ENCODE measurements at regions not wholly inside any gene's neighbourhood (a gene's known extent, or its start where the extent isn't known, plus 50 kb on each side); places are given as distances from the start of the nearest gene placed in this dataset.

GRCh38 chr2:51829477-51829876, 797.5 kb upstream of the NRXN1 start:
- Histone ChIP-seq H3K36me3 (no peaks in the 10 kb centered on the region), H3K4me1 (no peaks in the 10 kb centered on the region), H3K27me3 (no peaks in the 10 kb centered on the region), H3K4me3 (no peak overlapping the region), H3K27ac (no peak overlapping the region), H3K9me3 (no peaks in the 10 kb centered on the region)
- in situ Hi-C loops (cut with MboI; ENCODE audit: low pct_ligation_motif_present in 1 of 4, low pct_unique_long_range_greater_than_20kb in 1 of 4, low sequenced_read_pairs in 3 of 4) (no loop called here), intact Hi-C loops (cut with DNase I; ENCODE audit: low total_unique reads) (no loop called here)
- DNase-seq = no peak
- TF ChIP-seq EP300 (IDR thresholded peaks at IDR 0.05; ENCODE audit: low read depth) (no peak), POLR2A (IDR thresholded peaks at IDR 0.05) (no peak)

DNA sequence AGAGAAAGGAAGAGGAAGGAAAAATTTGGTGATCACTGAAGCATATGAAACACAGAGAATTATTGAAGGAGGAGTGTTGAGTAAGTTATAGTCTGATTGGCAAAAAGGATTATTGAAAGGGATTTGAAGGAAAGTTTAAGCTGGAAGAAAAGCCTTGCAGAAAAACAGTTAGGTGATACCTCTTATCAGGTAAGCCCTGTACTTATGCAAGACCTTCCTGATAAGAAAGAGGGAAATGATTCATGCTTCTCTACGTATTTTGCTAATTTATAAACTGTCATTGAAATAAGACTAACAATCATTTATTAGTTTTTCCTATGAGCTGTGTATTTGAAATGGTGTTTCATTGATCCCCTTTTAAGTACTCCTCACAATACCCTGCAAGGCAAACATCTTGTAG, 793.9 kb upstream of the NRXN1 start:
- WGBS, 2 donors (ENCODE audit: low coverage in 1 of 2) = 23 to 40% methylated on average over 1 of the region's 1 CpG

GRCh38 chr2:51813247-51813646, 781.3 kb upstream of the NRXN1 start:
- no peaks in the 10 kb centered on the region for H3K27me3 ChIP-seq

More for the DNA sequence above, 793.9 kb upstream of the NRXN1 start:
- in situ Hi-C loops (cut with MboI; ENCODE audit: low pct_ligation_motif_present in 1 of 4, low pct_unique_long_range_greater_than_20kb in 1 of 4, low sequenced_read_pairs in 3 of 4) (no loop called here), intact Hi-C loops (cut with DNase I; ENCODE audit: low total_unique reads) (no loop called here)
- no peaks in the 10 kb centered on the region for H3K9me3 ChIP-seq
- no peaks in the 10 kb centered on the region for H3K4me1 ChIP-seq
- no peak overlapping the region for H3K27ac ChIP-seq
- no peaks in the 10 kb centered on the region for H3K36me3 ChIP-seq
- no peak for TF ChIP-seq EP300 (IDR thresholded peaks at IDR 0.05; ENCODE audit: low read depth)
- no peak for TF ChIP-seq POLR2AphosphoS5 (IDR thresholded peaks at IDR 0.05)
- TF ChIP-seq, protein P1, sequence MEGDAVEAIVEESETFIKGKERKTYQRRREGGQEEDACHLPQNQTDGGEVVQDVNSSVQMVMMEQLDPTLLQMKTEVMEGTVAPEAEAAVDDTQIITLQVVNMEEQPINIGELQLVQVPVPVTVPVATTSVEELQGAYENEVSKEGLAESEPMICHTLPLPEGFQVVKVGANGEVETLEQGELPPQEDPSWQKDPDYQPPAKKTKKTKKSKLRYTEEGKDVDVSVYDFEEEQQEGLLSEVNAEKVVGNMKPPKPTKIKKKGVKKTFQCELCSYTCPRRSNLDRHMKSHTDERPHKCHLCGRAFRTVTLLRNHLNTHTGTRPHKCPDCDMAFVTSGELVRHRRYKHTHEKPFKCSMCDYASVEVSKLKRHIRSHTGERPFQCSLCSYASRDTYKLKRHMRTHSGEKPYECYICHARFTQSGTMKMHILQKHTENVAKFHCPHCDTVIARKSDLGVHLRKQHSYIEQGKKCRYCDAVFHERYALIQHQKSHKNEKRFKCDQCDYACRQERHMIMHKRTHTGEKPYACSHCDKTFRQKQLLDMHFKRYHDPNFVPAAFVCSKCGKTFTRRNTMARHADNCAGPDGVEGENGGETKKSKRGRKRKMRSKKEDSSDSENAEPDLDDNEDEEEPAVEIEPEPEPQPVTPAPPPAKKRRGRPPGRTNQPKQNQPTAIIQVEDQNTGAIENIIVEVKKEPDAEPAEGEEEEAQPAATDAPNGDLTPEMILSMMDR (IDR thresholded peaks at IDR 0.05) = no peak
- no peak for TF ChIP-seq POLR2A (IDR thresholded peaks at IDR 0.05)
- H3K27me3 ChIP-seq = no peaks in the 10 kb centered on the region
- H3K4me3 ChIP-seq = no peak overlapping the region
- no peak for DNase-seq

DNA sequence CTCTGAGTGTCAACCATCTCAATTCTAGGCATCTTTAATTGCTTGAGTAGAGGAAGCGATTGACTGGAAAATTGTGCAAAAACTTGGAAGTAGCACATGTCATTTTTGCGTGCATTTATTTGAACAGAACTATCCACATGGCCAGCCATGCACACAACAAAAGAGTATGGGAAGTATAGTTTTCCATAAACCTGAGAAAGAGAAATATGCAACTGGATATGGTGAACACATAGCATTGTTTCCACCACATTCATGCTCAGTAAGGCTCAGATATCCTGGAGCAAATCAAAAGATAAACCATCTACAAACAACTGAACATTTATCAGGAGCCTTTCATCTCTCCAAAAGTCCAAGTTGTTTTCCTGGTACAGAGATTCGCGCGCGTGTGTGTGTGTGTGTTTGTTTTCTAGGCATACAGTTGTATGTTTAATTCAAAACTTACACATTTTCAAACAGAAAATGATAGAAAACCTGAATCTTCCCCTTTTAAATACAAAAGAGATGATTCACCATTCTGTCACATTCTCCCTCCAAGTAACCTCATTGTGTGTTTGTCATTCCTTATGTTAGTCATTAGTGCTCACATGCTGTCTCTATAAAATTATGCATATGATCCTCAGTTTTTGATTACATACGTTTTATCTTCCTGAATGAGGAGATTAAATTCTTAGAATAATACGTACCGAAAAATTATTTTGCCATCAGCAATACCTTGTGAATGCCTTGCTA, 780.4 kb upstream of the NRXN1 start:
- Histone ChIP-seq H3K9me3 (no peaks in the 10 kb centered on the region), H3K4me1 (no peaks in the 10 kb centered on the region), H3K4me3 (no peak overlapping the region), H3K27me3 (no peaks in the 10 kb centered on the region), H3K36me3 (no peaks in the 10 kb centered on the region), H3K27ac (no peak overlapping the region)
- intact Hi-C loops (cut with DNase I; ENCODE audit: low total_unique reads) = no loop called here
- WGBS, 2 donors (ENCODE audit: low coverage in 1 of 2) = 71% methylated on average over 9 of the region's 9 CpGs
- TF ChIP-seq POLR2A (IDR thresholded peaks at IDR 0.05) = no peak
- TF ChIP-seq EP300 (IDR thresholded peaks at IDR 0.05; ENCODE audit: low read depth) = no peak
- TF ChIP-seq, protein P1 (IDR thresholded peaks at IDR 0.05) = no peak
- no peak for TF ChIP-seq POLR2AphosphoS5 (IDR thresholded peaks at IDR 0.05)
- in situ Hi-C loops (cut with MboI; ENCODE audit: low pct_ligation_motif_present in 1 of 4, low pct_unique_long_range_greater_than_20kb in 1 of 4, low sequenced_read_pairs in 3 of 4) = no loop called here
- DNase-seq = no peak

More at GRCh38 chr2:51813247-51813646, 781.3 kb upstream of the NRXN1 start:
- intact Hi-C loops (cut with DNase I; ENCODE audit: low total_unique reads) = no loop called here
- Histone ChIP-seq H3K27ac (no peak overlapping the region), H3K36me3 (no peaks in the 10 kb centered on the region), H3K4me3 (no peak overlapping the region), H3K4me1 (no peaks in the 10 kb centered on the region), H3K9me3 (no peaks in the 10 kb centered on the region)
- in situ Hi-C loops (cut with MboI; ENCODE audit: low pct_ligation_motif_present in 1 of 4, low pct_unique_long_range_greater_than_20kb in 1 of 4, low sequenced_read_pairs in 3 of 4) = no loop called here
- TF ChIP-seq, protein P1 (IDR thresholded peaks at IDR 0.05) = no peak
- TF ChIP-seq POLR2AphosphoS5 (IDR thresholded peaks at IDR 0.05) (no peak), POLR2A (IDR thresholded peaks at IDR 0.05) (no peak), EP300 (IDR thresholded peaks at IDR 0.05; ENCODE audit: low read depth) (no peak)
- DNase-seq = no peak

GRCh38 chr2:51810197-51810596, 778.3 kb upstream of the NRXN1 start:
- intact Hi-C loops (cut with DNase I; ENCODE audit: low total_unique reads) (no loop called here), in situ Hi-C loops (cut with MboI; ENCODE audit: low pct_ligation_motif_present in 1 of 4, low pct_unique_long_range_greater_than_20kb in 1 of 4, low sequenced_read_pairs in 3 of 4) (no loop called here)
- H3K4me1 ChIP-seq = no peaks in the 10 kb centered on the region
- no peaks in the 10 kb centered on the region for H3K27me3 ChIP-seq
- H3K9me3 ChIP-seq = no peaks in the 10 kb centered on the region
- H3K27ac ChIP-seq = no peak overlapping the region
- no peaks in the 10 kb centered on the region for H3K36me3 ChIP-seq
- no peak overlapping the region for H3K4me3 ChIP-seq
- 94 to 96% methylated on average over 4 of the region's 4 CpGs for WGBS, 2 donors (ENCODE audit: low coverage in 1 of 2)
- TF ChIP-seq, protein P1 (IDR thresholded peaks at IDR 0.05) = no peak
- DNase-seq = no peak

Data from transverse colon (tissue), 4 donors.